ENCODE measurements at regions not wholly inside any gene's neighbourhood (a gene's known extent, or its start where the extent isn't known, plus 50 kb on each side); places are given as distances from the start of the nearest gene placed in this dataset.
"Not testable (repeated sequence)": the region's sequence is repeated elsewhere in the genome, so short reads cannot be mapped to it uniquely, and the experiment has no call there.

DNA sequence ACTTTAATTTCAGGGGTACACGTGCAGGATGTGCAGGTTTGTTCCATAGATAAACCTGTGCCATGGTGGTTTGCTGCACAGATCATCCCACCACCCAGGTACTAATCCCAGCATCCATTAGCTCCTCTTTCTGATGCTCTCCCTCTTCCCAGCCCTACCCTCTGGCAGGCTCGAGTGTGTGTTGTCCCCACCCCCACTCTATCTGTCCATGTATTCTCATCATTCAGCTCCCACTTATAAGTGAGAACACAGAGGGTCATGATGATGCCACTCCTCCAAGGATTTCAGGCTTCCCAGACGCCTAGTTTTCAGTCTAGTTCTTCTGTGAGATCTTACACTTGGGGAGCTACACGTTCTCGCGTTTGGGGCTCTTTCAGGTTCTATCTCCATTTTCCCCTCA is 93.4 kb upstream of the NBPF11 start:
- TF ChIP-seq, protein P1, sequence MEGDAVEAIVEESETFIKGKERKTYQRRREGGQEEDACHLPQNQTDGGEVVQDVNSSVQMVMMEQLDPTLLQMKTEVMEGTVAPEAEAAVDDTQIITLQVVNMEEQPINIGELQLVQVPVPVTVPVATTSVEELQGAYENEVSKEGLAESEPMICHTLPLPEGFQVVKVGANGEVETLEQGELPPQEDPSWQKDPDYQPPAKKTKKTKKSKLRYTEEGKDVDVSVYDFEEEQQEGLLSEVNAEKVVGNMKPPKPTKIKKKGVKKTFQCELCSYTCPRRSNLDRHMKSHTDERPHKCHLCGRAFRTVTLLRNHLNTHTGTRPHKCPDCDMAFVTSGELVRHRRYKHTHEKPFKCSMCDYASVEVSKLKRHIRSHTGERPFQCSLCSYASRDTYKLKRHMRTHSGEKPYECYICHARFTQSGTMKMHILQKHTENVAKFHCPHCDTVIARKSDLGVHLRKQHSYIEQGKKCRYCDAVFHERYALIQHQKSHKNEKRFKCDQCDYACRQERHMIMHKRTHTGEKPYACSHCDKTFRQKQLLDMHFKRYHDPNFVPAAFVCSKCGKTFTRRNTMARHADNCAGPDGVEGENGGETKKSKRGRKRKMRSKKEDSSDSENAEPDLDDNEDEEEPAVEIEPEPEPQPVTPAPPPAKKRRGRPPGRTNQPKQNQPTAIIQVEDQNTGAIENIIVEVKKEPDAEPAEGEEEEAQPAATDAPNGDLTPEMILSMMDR (IDR thresholded peaks at IDR 0.05), result not testable (repeated sequence)
- not testable (repeated sequence) for TF ChIP-seq POLR2A (IDR thresholded peaks at IDR 0.05); POLR2AphosphoS5 (IDR thresholded peaks at IDR 0.05; ENCODE audit: insufficient read depth in 1 of 2, low read depth in 1 of 2)

Measured in vagina (tissue), 2 donors.